ENCODE measurements at regions not wholly inside any gene's neighbourhood (a gene's known extent, or its start where the extent isn't known, plus 50 kb on each side); places are given as distances from the start of the nearest gene placed in this dataset.

- no peak for TF ChIP-seq YY1 (IDR thresholded peaks at IDR 0.05; ENCODE audit: low read depth)
- TF ChIP-seq EP300 (IDR thresholded peaks at IDR 0.05; ENCODE audit: borderline replicate concordance) = no peak
- TF ChIP-seq REST (IDR thresholded peaks at IDR 0.05; ENCODE audit: low read depth) = no peak
- TF ChIP-seq TEAD4 (IDR thresholded peaks at IDR 0.05) = no peak
- TF ChIP-seq CREB1 (IDR thresholded peaks at IDR 0.05; ENCODE audit: low read depth) = no peak
These were observed 880.2 kb upstream of the TMEFF2 start for GRCh38 chr2:193074933-193075332.
